GM13976 (cell line): ENCODE measurements at regions not wholly inside any gene's neighbourhood (a gene's known extent, or its start where the extent isn't known, plus 50 kb on each side); places are given as distances from the start of the nearest gene placed in this dataset.

Experiments
- DNase-seq: peaks from one replicate; pipeline ENCODE4 v3.0.0; 2012; ENCODE audit warnings: low spot score
- CTCF ChIP-seq: IDR thresholded peaks from 2 replicates; pipeline ENCODE4 v1.5.1; 2012; ENCODE audit warnings: borderline replicate concordance, mild to moderate bottlenecking; ENCODE audit not compliant: insufficient read depth; ENCODE audit errors: extremely low read depth, missing control alignments, control extremely low read depth
- in situ Hi-C: fragments of 300-500 bp; cut with MboI; formaldehyde crosslinking; loops from one replicate; pipeline ENCODE4 v1.12.0; 2022; ENCODE audit warnings: low sequenced_read_pairs, mixed read lengths, inconsistent platforms; ENCODE audit not compliant: unreplicated experiment

- no peak for DNase-seq
- no peak for TF ChIP-seq CTCF
- in situ Hi-C loops: no loop called here
These were observed 1038.0 kb upstream of the ATXN8OS start for GRCh38 chr13:69069554-69070133.

- in situ Hi-C loops: no loop called here
- no peak for DNase-seq
- TF ChIP-seq CTCF: no peak
These were observed 1056.9 kb upstream of the ATXN8OS start for GRCh38 chr13:69050696-69051095.

- no peak for TF ChIP-seq CTCF
- in situ Hi-C loops: no loop called here
- no peak for DNase-seq
These were observed 1063.0 kb upstream of the ATXN8OS start for GRCh38 chr13:69044629-69045028.

GRCh38 chr13:69040898-69041297, 1066.7 kb upstream of the ATXN8OS start:
- DNase-seq: no peak
- in situ Hi-C loops: no loop called here
- no peak for TF ChIP-seq CTCF

GRCh38 chr13:69035771-69036170, 1071.9 kb upstream of the ATXN8OS start:
- TF ChIP-seq CTCF: no peak
- no peak for DNase-seq
- in situ Hi-C loops: no loop called here

GRCh38 chr13:69028936-69029335, 1078.7 kb upstream of the ATXN8OS start:
- no peak for TF ChIP-seq CTCF
- in situ Hi-C loops: no loop called here

More at GRCh38 chr13:69028936-69029335, 1078.7 kb upstream of the ATXN8OS start:
- no peak for DNase-seq
